ENCODE measurements at regions not wholly inside any gene's neighbourhood (a gene's known extent, or its start where the extent isn't known, plus 50 kb on each side); places are given as distances from the start of the nearest gene placed in this dataset.

DNA sequence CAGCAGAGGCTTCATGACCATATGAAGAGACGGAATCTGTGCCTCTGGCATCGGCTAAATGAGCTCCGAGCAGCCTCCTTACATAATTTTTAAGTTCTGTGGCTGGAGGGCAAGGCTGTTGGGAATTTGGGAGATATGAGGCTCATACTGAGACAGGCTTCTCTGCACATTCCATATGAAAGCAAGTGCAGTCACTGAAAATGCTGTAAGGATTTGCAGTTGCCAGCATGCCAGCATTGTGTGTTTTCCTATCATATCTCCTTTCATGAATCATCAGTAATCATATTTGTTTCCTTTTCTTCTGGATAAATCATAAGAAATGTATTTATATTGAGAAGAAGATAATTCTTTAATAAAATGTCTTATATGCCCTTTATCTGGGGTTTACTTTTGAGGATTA lies 775.4 kb downstream of the SEMA5A start:
- TF ChIP-seq, protein P1, sequence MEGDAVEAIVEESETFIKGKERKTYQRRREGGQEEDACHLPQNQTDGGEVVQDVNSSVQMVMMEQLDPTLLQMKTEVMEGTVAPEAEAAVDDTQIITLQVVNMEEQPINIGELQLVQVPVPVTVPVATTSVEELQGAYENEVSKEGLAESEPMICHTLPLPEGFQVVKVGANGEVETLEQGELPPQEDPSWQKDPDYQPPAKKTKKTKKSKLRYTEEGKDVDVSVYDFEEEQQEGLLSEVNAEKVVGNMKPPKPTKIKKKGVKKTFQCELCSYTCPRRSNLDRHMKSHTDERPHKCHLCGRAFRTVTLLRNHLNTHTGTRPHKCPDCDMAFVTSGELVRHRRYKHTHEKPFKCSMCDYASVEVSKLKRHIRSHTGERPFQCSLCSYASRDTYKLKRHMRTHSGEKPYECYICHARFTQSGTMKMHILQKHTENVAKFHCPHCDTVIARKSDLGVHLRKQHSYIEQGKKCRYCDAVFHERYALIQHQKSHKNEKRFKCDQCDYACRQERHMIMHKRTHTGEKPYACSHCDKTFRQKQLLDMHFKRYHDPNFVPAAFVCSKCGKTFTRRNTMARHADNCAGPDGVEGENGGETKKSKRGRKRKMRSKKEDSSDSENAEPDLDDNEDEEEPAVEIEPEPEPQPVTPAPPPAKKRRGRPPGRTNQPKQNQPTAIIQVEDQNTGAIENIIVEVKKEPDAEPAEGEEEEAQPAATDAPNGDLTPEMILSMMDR (IDR thresholded peaks at IDR 0.05) = no peak
- TF ChIP-seq EZH2phosphoT487 (IDR thresholded peaks at IDR 0.05) = no peak
